HepG2 (cell line): ENCODE measurements at regions not wholly inside any gene's neighbourhood (a gene's known extent, or its start where the extent isn't known, plus 50 kb on each side); places are given as distances from the start of the nearest gene placed in this dataset.

Experiments
- ATAC-seq: fragments of 200-7000 bp; cut with Tn5 transposase; 3 replicates; pipeline ENCODE4 v1.9.1; 2020; ENCODE audit warnings: mild to moderate bottlenecking, moderate library complexity
- BruUV-seq: library from RNA; stranded (reverse); fragments of 400-500 nt; replicated peaks from 2 replicates; lab custom pipeline; 2021; lab: Mats Ljungman, UMichigan
- CTCF ChIA-PET: fragments of 300-600 bp; formaldehyde crosslinking; extraction: SDS; loops from one replicate; lab custom pipeline; 2021; ENCODE audit warnings: low total read pairs, inconsistent platforms, low intra/inter-chr PET ratio; lab: Yijun Ruan, JAX
- POLR2A ChIA-PET: fragments of 350-600 bp; sonication (Branson Sonifier 250); formaldehyde crosslinking; loops from one replicate; lab custom pipeline; 2020; ENCODE audit warnings: antibody characterized with exemption, inconsistent platforms; lab: Yijun Ruan, JAX
- DNase-seq: peaks from one replicate; pipeline ENCODE4 v3.0.0-alpha.2; 2015; ENCODE audit warnings: low spot score
- FAIRE-seq: peaks from 3 replicates; lab custom pipeline; 2011; peaks lifted over from hg19 to GRCh38; lab: Jason Lieb, UNC
- H2AFZ ChIP-seq: one replicate; pipeline ENCODE4 v1.6.1; 2011; ENCODE audit warnings: low read length, inconsistent platforms
- H3K27ac ChIP-seq: fragments of 300-600 bp; 3 replicates; pipeline ENCODE4 v1.8.0; 2011; ENCODE audit warnings: mixed run types, mild to moderate bottlenecking, mixed read lengths, low read length, inconsistent platforms; ENCODE audit not compliant: insufficient read depth; ENCODE audit errors: extremely low read length
- H3K27me3 ChIP-seq, 2 experiments: fragments of 200-600 bp in 1 of 2; 2 replicates in 1 of 2; 3 replicates in 1 of 2; pipeline versions ENCODE4 v1.6.0 to v1.8.0; 2011; ENCODE audit warnings: low read length in 2 of 2, mild to moderate bottlenecking in 2 of 2, moderate library complexity in 2 of 2, inconsistent platforms in 1 of 2; ENCODE audit not compliant: insufficient read depth in 2 of 2, control insufficient read depth in 1 of 2
- H3K36me3 ChIP-seq, 2 experiments: fragments of 200-600 bp in 1 of 2; replicated peaks in 1 of 2; 2 replicates in 1 of 2; 3 replicates in 1 of 2; pipeline versions ENCODE4 v1.5.1 to v1.8.0; 2011; ENCODE audit warnings: low read length in 2 of 2, inconsistent platforms in 1 of 2; ENCODE audit not compliant: insufficient read depth in 2 of 2, control insufficient read depth in 1 of 2
- H3K4me1 ChIP-seq: 2 replicates; pipeline ENCODE4 v1.5.1; 2012; ENCODE audit warnings: low read length, inconsistent platforms; ENCODE audit not compliant: insufficient read depth
- H3K4me2 ChIP-seq: 2 replicates; pipeline ENCODE4 v1.6.0; 2011; ENCODE audit warnings: low read depth, low read length, inconsistent platforms
- H3K4me3 ChIP-seq, 3 experiments: fragments of 200-600 bp in 1 of 3; sonication (generic), shearing (Covaris generic) in 1 of 3; replicated peaks in 1 of 3; 2 replicates each; pipeline ENCODE4 v1.5.1; 2011 to 2016; ENCODE audit warnings: low read length in 3 of 3, inconsistent platforms in 2 of 3, low read depth in 2 of 3, mild to moderate bottlenecking in 2 of 3, control low read depth in 1 of 3, mixed read lengths in 1 of 3; ENCODE audit not compliant: insufficient read depth in 1 of 3
- H3K79me2 ChIP-seq: one replicate; pipeline ENCODE4 v1.6.1; 2011; ENCODE audit warnings: low read length, inconsistent platforms; ENCODE audit not compliant: insufficient read depth
- H3K9ac ChIP-seq: 2 replicates; pipeline ENCODE4 v1.6.0; 2011; ENCODE audit warnings: mild to moderate bottlenecking, low read depth, low read length, inconsistent platforms; ENCODE audit not compliant: insufficient read depth
- H3K9me3 ChIP-seq: 2 replicates; pipeline ENCODE4 v1.5.1; 2012; ENCODE audit warnings: mild to moderate bottlenecking, low read length
- H4K20me1 ChIP-seq: 2 replicates; pipeline ENCODE4 v1.6.0; 2011; ENCODE audit warnings: inconsistent platforms, mild to moderate bottlenecking, low read length, moderate library complexity; ENCODE audit not compliant: insufficient read depth
- ARNT ChIP-seq: fragments of 450-650 bp; IDR thresholded peaks from 2 replicates; pipeline ENCODE4 v1.6.1; 2017
- KLF13 ChIP-seq: sonication (generic); formaldehyde crosslinking; IDR thresholded peaks from 2 replicates; pipeline ENCODE4 v1.4.0; 2020; ENCODE audit warnings: mild to moderate bottlenecking, missing genetic modification reagents
- MZF1 ChIP-seq: sonication (generic); formaldehyde crosslinking; IDR thresholded peaks from 2 replicates; pipeline ENCODE4 v1.8.1; 2023; ENCODE audit warnings: mild to moderate bottlenecking, missing genetic modification reagents, borderline replicate concordance
- NFE2L2 ChIP-seq: fragments of 150-350 bp; IDR thresholded peaks from 2 replicates; pipeline ENCODE4 v1.6.1; 2014; ENCODE audit warnings: low read length
- RBM22 ChIP-seq: fragments of 200-400 bp; formaldehyde crosslinking; optimal IDR thresholded peaks from 2 replicates; pipeline ENCODE3; 2017; ENCODE audit warnings: mild to moderate bottlenecking, low read length, moderate library complexity
- SAP130 ChIP-seq: IDR thresholded peaks from 2 replicates; pipeline ENCODE4 v1.6.1; 2016; ENCODE audit warnings: low read depth
- SPEN ChIP-seq: sonication (generic); formaldehyde crosslinking; IDR thresholded peaks from 2 replicates; pipeline ENCODE4 v1.5.1; 2020; ENCODE audit warnings: low read depth, mild to moderate bottlenecking, missing genetic modification reagents
- STAT6 ChIP-seq: sonication (generic); formaldehyde crosslinking; IDR thresholded peaks from 2 replicates; pipeline ENCODE4 v1.4.0; 2020; ENCODE audit warnings: missing genetic modification reagents, mild to moderate bottlenecking, borderline replicate concordance
- TCF12 ChIP-seq, 2 experiments: fragments of 450-650 bp in 1 of 2; sonication (generic) in 1 of 2; formaldehyde crosslinking in 1 of 2; IDR thresholded peaks; 2 replicates each; pipeline versions ENCODE4 v1.6.1 to v1.8.0; 2017 to 2022; ENCODE audit warnings: antibody characterized with exemption in 1 of 2, mild to moderate bottlenecking in 1 of 2, missing genetic modification reagents in 1 of 2, moderate library complexity in 1 of 2
- ZNF232 ChIP-seq: sonication (generic); formaldehyde crosslinking; IDR thresholded peaks from 2 replicates; pipeline ENCODE4 v1.4.0; 2020; ENCODE audit warnings: missing genetic modification reagents, borderline replicate concordance
- ZNF251 ChIP-seq: sonication (generic); formaldehyde crosslinking; IDR thresholded peaks from 2 replicates; pipeline ENCODE4 v1.9.0; 2021; ENCODE audit warnings: mild to moderate bottlenecking, missing genetic modification reagents
- ZNF83 ChIP-seq: sonication (generic); formaldehyde crosslinking; IDR thresholded peaks from 2 replicates; pipeline ENCODE4 v1.4.0; 2020; ENCODE audit warnings: missing genetic modification reagents, mild to moderate bottlenecking, borderline replicate concordance
- WGBS: methylation state at CpG from one replicate; pipeline ENCODE4 v1.1.6; 2017; ENCODE audit warnings: low lambda C conversion rate; 5-methylcytosine and 5-hydroxymethylcytosine counted together
- in situ Hi-C: cut with HindIII; loops from 2 replicates; pipeline ENCODE4 v1.10.0; 2017; ENCODE audit warnings: low pct_unique_long_range_greater_than_20kb; ENCODE audit not compliant: extremely low pct_ligation_motif_present
- intact Hi-C: fragments of 100-400 bp; cut with micrococcal nuclease; formaldehyde crosslinking; loops from one replicate; pipeline ENCODE4 v1.10.0; 2022; ENCODE audit not compliant: unreplicated experiment
- TF ChIP-seq, protein P1 (sequence below): sonication (generic); formaldehyde crosslinking; IDR thresholded peaks from 2 replicates; pipeline ENCODE4 v1.9.0; 2021; ENCODE audit warnings: missing genetic modification reagents, mild to moderate bottlenecking, borderline replicate concordance

DNA sequence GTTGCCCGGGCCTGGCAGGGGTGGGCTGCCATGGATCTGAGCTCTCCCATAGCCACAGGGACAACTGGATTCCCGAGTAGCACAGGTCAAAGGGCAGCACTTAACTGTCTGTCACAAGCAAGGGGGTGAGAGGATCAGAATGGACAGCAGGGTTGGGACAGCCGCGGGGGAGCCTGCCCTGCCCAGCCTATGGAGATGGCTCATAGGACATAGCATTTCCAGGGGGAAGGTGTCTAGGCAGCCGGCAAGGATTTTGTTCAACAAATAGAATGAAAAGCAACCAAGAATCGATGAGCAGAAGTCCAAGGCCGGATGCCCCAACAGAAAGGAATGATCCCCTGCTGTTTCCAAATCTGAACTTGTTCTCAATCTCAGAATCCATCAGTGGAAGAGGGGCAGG is 92.9 kb downstream of the RPS6KA4 start:
- H3K4me3 ChIP-seq = no peak overlapping the region
- DNase-seq (no peak), ATAC-seq (no peak), FAIRE-seq (no peak)
- H3K36me3 ChIP-seq = no peaks in the 10 kb centered on the region
- peaks cover 2 to 69% of the 10 kb centered on the region in 2 experiments; a peak in 3 of 5 replicates for H3K27me3 ChIP-seq
- in situ Hi-C loops (no loop called here), intact Hi-C loops (no loop called here)
- no peak overlapping the region for H3K9ac ChIP-seq
- no TSS peak for BruUV-seq
- H3K79me2 ChIP-seq = no peaks in the 10 kb centered on the region
- no peaks in the 10 kb centered on the region for H3K9me3 ChIP-seq
- WGBS = 26% methylated on average over 5 of the region's 7 CpGs
- no peaks in the 10 kb centered on the region for H4K20me1 ChIP-seq
- TF ChIP-seq NFE2L2 = no peak
- TF ChIP-seq MZF1 (CRISPR knock-in tag) = no peak
- TF ChIP-seq RBM22 = no peak
- no peak for TF ChIP-seq TCF12 (IDR thresholded peaks at IDR 0.05)
- no peak for TF ChIP-seq TCF12 (CRISPR knock-in tag; IDR thresholded peaks at IDR 0.05)
- no peak for TF ChIP-seq ZNF83
- TF ChIP-seq ZNF251 (CRISPR knock-in tag) = no peak
- TF ChIP-seq KLF13 = no peak
- no peak for TF ChIP-seq ARNT
- TF ChIP-seq SPEN = no peak
- TF ChIP-seq SAP130 (CRISPR knock-in tag) = no peak
- no peak for TF ChIP-seq ZNF232 (CRISPR knock-in tag)
- no peak for TF ChIP-seq STAT6
- TF ChIP-seq, protein P1, sequence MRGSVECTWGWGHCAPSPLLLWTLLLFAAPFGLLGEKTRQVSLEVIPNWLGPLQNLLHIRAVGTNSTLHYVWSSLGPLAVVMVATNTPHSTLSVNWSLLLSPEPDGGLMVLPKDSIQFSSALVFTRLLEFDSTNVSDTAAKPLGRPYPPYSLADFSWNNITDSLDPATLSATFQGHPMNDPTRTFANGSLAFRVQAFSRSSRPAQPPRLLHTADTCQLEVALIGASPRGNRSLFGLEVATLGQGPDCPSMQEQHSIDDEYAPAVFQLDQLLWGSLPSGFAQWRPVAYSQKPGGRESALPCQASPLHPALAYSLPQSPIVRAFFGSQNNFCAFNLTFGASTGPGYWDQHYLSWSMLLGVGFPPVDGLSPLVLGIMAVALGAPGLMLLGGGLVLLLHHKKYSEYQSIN (CRISPR knock-in tag) = no peak
- no peak overlapping the region for H2AFZ ChIP-seq
- H3K4me1 ChIP-seq = peaks cover 17% of the 10 kb centered on the region
- CTCF ChIA-PET = no interaction called here
- no peak overlapping the region for H3K4me2 ChIP-seq
- POLR2A ChIA-PET = no interaction called here
- H3K27ac ChIP-seq = no peak overlapping the region
